IPS-18a (cell line): ENCODE measurements at regions not wholly inside any gene's neighbourhood (a gene's known extent, or its start where the extent isn't known, plus 50 kb on each side); places are given as distances from the start of the nearest gene placed in this dataset.
"Not testable (repeated sequence)": the region's sequence is repeated elsewhere in the genome, so short reads cannot be mapped to it uniquely, and the experiment has no call there.

ENCODE experiments used
- H3K27ac ChIP-seq: one replicate; pipeline ENCODE4 v1.5.1; 2013; ENCODE audit warnings: low read length
- H3K27me3 ChIP-seq: one replicate; pipeline ENCODE4 v1.6.1; 2013; ENCODE audit warnings: mild to moderate bottlenecking, low read length; ENCODE audit not compliant: control insufficient read depth, insufficient read depth
- H3K36me3 ChIP-seq: one replicate; pipeline ENCODE4 v1.6.1; 2013; ENCODE audit warnings: low read depth, low read length; ENCODE audit not compliant: control insufficient read depth
- H3K4me1 ChIP-seq: one replicate; pipeline ENCODE4 v1.6.1; 2013; ENCODE audit warnings: low read depth, low read length; ENCODE audit not compliant: control insufficient read depth
- H3K4me3 ChIP-seq: one replicate; pipeline ENCODE4 v1.5.1; 2013; ENCODE audit warnings: low read length
- H3K9ac ChIP-seq: one replicate; pipeline ENCODE4 v1.6.1; 2013; ENCODE audit warnings: mild to moderate bottlenecking, low read length, moderate library complexity
- H3K9me3 ChIP-seq: one replicate; pipeline ENCODE4 v1.6.1; 2013; ENCODE audit warnings: low read depth, low read length; ENCODE audit not compliant: control insufficient read depth

DNA sequence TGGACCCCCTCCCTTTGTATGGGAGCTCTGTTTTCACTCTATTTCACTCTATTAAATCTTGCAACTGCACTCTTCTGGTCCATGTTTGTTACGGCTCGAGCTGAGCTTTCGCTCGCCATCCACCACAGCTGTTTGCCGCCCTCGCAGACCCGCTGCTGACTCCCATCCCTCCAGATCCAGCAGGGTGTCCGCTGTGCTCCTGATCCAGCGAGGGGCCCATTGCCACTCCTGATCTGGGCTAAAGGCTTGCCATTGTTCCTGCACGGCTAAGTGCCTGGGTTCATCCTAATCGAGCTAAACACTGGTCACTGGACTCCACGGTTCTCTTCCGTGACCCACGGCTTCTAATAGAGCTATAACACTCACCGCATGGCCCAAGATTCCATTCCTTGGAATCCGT, 125.9 kb upstream of the PDE1A start:
- not testable (repeated sequence) for H3K36me3 ChIP-seq, H3K4me1 ChIP-seq, H3K27me3 ChIP-seq, H3K27ac ChIP-seq, H3K4me3 ChIP-seq, H3K9me3 ChIP-seq, H3K9ac ChIP-seq

DNA sequence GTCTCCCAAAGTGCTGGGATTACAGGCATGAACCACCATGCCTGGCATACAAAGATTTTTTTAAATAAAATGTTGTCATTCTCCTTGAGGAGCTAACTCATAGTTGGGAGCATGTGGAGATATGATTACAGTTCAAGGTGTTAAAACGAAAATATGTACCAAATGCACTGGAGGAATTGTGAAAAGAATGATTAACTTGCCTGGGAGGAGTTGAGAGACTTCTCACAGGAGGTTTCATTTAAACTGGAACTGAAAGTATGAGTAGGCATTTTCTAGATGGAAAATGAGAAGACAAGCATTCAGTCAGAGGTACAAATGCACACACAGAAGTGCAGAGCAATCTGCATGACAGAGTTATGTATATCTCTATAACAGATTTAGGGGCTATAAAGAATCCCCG, 126.6 kb upstream of the PDE1A start:
- H3K9ac ChIP-seq, result no peak overlapping the region

DNA sequence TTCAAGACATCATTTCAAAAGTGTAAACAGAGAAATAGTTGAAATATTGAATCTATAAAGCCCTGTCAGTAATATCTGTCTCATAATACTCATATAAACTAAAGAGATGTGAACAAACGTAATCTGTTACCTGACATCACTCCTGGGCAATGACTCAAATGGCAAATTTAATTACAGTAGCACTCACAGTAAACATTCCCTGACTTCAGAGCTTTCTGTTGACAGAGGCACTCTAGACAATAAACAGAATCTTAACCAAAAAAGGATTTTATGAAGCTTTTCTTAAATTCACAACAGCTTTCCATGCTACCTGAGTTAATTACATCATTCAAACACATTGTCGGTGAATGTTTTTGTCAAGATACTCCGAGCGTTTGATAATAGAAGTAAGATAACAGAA, 128.1 kb upstream of the PDE1A start:
- Histone ChIP-seq H3K27ac (no peak overlapping the region), H3K27me3 (no peaks in the 10 kb centered on the region), H3K9me3 (no peaks in the 10 kb centered on the region), H3K36me3 (no peaks in the 10 kb centered on the region), H3K4me3 (no peak overlapping the region), H3K9ac (no peak overlapping the region), H3K4me1 (no peaks in the 10 kb centered on the region)

More for the DNA sequence above, 126.6 kb upstream of the PDE1A start:
- no peaks in the 10 kb centered on the region for H3K9me3 ChIP-seq
- H3K36me3 ChIP-seq, result no peaks in the 10 kb centered on the region
- no peak overlapping the region for H3K27ac ChIP-seq
- no peaks in the 10 kb centered on the region for H3K27me3 ChIP-seq
- H3K4me1 ChIP-seq, result no peaks in the 10 kb centered on the region
- H3K4me3 ChIP-seq, result no peak overlapping the region

DNA sequence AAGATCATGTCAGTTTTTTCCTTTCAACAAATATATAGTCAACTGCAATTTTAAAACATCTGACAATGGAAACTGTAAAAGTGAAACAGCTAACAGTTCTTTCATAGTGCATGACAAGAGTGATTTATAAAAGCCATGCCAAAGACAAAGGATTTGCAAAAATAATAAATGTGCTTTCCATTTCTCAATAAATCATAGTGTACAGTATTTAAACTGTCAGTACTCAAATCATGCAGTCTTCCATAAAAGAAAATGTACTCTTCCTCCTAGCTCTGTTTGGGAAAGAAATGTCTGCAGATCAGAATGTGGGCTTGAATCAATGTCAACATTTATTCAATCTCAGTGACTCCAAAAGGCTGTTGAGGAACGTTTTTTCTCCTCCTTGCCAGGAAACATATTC, 131.7 kb upstream of the PDE1A start:
- no peaks in the 10 kb centered on the region for H3K36me3 ChIP-seq
- no peaks in the 10 kb centered on the region for H3K4me1 ChIP-seq
- no peak overlapping the region for H3K9ac ChIP-seq
- H3K27me3 ChIP-seq, result no peaks in the 10 kb centered on the region
- no peaks in the 10 kb centered on the region for H3K9me3 ChIP-seq
- no peak overlapping the region for H3K27ac ChIP-seq
- H3K4me3 ChIP-seq, result no peak overlapping the region

DNA sequence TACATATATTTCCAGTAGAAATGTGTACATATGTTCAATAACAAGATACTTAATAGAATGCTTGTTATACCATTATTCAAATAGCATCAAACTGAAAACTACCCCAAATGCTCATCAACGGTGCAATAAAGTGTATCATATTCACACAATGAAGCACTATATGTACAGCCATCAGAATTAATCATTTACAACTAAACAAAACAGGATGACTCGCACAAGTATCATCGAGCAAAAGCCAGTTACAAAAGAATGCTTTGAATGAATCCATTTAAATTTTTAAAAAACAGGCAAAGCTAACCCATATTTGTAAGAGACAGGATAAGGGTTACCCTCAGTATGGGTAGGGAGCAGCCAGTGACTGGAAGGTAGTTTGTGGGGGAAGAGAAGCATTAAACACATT, 132.8 kb upstream of the PDE1A start:
- H3K9ac ChIP-seq, result no peak overlapping the region
- H3K4me1 ChIP-seq, result no peaks in the 10 kb centered on the region
- H3K4me3 ChIP-seq, result no peak overlapping the region
- H3K27me3 ChIP-seq, result no peaks in the 10 kb centered on the region
- H3K27ac ChIP-seq, result no peak overlapping the region
- no peaks in the 10 kb centered on the region for H3K9me3 ChIP-seq
- no peaks in the 10 kb centered on the region for H3K36me3 ChIP-seq

DNA sequence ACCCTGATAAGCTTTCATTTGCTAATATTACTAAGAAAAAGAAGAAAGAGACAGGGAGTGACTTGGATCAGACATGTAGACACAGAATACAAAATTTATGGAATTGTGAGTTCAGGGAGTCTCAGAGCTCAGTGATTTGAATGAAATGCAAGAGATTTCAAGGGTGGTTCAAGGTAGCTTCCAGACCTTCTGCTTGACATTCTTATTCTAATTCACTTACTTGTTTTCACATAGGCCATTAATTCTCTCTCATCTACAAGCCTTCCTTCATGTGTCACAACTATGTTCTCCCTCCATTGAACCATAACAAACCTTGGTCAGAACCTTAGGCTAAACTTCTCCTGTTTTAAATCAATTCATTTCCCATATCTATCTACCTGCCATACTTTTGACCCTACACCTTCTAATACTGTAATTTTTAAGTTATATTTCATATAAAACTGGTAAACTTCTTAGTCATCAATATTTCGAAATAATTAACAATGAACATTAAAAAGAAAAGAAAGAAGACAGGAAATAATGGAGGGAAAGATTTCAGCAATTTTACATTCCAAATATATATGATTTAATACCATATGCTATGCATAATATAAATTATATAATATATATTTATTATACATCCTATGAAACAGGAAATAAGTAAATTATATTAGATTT, 139.2 kb upstream of the PDE1A start:
- Histone ChIP-seq H3K36me3 (no peaks in the 10 kb centered on the region), H3K9me3 (no peaks in the 10 kb centered on the region), H3K4me3 (no peak overlapping the region), H3K27me3 (no peaks in the 10 kb centered on the region), H3K9ac (no peak overlapping the region), H3K4me1 (no peaks in the 10 kb centered on the region), H3K27ac (no peak overlapping the region)

DNA sequence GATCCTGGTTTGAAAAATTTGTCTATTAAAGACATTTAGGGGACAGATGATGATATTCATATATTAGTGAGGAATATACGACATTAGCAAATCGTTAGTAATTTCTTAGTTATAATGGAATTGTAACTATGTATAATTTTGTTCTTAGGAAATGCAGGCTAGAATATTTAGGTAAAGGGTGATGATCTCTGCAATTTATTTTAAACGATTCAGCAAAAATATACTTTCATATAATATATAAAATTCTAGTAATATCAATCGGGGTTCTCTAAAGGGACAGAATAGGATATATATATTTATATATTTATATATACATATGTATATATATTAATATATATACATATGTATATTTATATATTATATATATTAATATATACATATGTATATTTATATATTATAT, 142.5 kb upstream of the DNAJC10 start:
- Histone ChIP-seq H3K27me3 (no peaks in the 10 kb centered on the region), H3K27ac (no peak overlapping the region), H3K4me1 (no peaks in the 10 kb centered on the region), H3K36me3 (no peaks in the 10 kb centered on the region), H3K4me3 (no peak overlapping the region), H3K9ac (no peak overlapping the region), H3K9me3 (no peaks in the 10 kb centered on the region)

DNA sequence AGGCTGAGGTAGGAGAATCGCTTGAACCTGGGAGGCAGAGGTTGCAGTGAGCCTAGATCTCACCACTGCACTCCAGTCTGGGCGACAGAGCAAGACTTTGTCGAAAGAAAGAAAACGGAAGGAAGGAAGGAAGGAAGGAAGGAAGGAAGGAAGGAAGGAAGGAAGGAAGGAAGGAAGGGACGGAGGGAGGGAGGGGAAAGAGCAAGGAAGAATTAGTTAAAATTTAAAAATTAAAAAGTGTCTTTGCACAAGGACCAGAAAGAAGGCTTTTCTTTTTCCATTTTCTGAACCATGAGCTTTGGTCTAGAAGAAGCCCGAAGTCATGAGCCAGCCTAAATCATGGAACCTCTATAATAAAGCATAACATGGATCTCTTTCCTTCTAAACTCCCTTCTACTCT, 138.2 kb upstream of the DNAJC10 start:
- H3K27ac ChIP-seq, result no peak overlapping the region

DNA sequence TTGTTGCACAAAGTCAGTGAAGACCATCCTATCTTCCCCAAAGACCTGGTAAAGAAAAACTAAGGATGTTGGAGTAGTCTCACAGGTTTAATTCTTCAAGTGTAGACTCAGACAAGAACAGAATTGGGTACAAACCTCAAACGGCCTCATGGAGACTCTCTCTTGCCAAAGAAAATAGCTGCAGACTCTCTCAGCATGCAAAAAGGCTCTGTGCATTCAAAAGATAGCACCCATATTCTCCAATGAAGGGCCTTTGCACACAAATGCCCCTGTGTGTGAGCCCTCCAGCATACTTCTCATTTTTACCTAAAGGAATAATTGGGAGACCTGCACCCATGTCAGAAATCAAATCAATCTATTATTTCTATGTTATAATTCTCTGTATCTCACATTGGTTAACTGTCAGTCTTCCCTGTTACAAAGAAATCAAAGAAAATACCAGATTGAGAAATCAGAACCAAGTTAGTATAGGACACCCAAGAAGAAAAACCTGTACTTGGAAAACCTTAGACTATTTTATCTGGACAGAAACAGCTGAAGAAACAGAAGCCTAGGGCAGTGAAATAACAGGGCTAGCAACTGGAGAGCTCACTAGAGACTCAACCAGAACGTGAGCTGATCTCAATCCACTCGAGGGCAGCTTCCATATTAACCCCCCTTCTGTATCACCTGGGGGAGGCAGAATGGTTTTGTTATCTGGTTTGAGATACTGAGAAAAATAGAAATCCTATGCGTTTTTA, 134.7 kb upstream of the DNAJC10 start:
- H3K4me3 ChIP-seq, result no peak overlapping the region
- H3K4me1 ChIP-seq, result no peaks in the 10 kb centered on the region
- no peak overlapping the region for H3K27ac ChIP-seq
- no peak overlapping the region for H3K9ac ChIP-seq
- H3K9me3 ChIP-seq, result no peaks in the 10 kb centered on the region
- no peaks in the 10 kb centered on the region for H3K27me3 ChIP-seq
- H3K36me3 ChIP-seq, result no peaks in the 10 kb centered on the region

More for the DNA sequence above, 138.2 kb upstream of the DNAJC10 start:
- H3K27me3 ChIP-seq, result no peaks in the 10 kb centered on the region
- no peaks in the 10 kb centered on the region for H3K4me1 ChIP-seq
- H3K36me3 ChIP-seq, result no peaks in the 10 kb centered on the region
- H3K9ac ChIP-seq, result no peak overlapping the region
- no peak overlapping the region for H3K4me3 ChIP-seq
- H3K9me3 ChIP-seq, result no peaks in the 10 kb centered on the region

DNA sequence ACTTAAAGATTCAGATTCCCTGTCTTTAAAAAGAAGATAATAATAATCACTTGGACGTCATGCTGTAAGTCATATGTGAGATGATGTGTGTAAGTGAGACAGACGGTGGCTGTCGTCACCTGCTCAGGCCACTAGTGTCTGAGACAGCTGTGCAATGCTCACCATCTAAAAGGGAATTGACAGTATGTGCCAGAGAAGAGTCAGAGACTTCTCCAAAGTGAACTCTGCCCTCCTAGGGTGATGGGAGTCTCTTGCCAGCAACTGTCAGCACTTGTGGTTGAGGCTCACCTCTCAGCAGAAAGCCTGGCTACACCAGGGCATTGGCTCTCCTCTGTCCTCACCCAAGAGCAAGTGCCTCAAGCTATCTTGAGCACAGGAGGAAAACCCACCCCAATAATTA, 131.6 kb upstream of the DNAJC10 start:
- Histone ChIP-seq H3K27ac (no peak overlapping the region), H3K9me3 (no peaks in the 10 kb centered on the region), H3K36me3 (no peaks in the 10 kb centered on the region), H3K4me1 (no peaks in the 10 kb centered on the region), H3K4me3 (no peak overlapping the region), H3K9ac (no peak overlapping the region), H3K27me3 (no peaks in the 10 kb centered on the region)

DNA sequence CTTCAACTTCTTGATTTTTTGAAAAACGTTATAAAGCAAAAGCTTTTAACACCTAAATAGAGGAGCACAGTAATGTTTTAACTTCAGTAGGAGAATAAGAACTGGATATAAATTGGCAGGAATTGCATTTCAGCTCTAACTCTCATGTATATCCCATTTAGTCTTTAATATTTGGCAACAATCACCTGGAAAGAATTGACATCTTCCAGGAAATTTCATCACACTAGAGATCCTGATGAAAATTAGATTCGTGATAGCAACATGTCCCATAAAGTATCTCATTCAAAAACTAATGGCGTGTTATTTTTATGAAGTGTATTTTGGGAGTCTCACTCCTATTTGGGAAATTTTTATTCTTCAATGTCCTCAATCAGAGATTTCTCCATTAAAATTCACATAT, 131.1 kb upstream of the DNAJC10 start:
- H3K36me3 ChIP-seq, result no peaks in the 10 kb centered on the region
- H3K4me3 ChIP-seq, result no peak overlapping the region
- no peak overlapping the region for H3K27ac ChIP-seq
- H3K27me3 ChIP-seq, result no peaks in the 10 kb centered on the region
- H3K9me3 ChIP-seq, result no peaks in the 10 kb centered on the region
- no peaks in the 10 kb centered on the region for H3K4me1 ChIP-seq
- H3K9ac ChIP-seq, result no peak overlapping the region

DNA sequence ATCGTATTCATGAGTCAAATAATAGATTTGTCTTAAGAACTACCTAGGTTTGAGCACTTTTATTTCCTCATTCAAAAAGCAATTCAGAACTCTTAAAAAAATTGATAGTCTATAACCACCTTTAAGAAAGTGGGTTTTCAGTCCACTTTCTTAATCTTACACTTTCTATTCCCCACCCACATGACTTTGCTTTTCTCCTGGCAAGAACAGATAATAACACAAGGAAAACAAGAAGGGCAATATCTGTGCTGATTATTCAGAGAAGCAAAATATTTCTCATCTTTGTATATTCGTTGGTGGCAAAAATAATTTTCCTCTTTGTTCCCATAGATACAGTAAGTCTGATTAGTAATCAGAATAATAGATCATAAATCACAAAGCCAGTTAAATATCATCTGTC, 130.6 kb upstream of the DNAJC10 start:
- Histone ChIP-seq H3K4me3 (no peak overlapping the region), H3K9me3 (no peaks in the 10 kb centered on the region), H3K36me3 (no peaks in the 10 kb centered on the region), H3K27me3 (no peaks in the 10 kb centered on the region), H3K27ac (no peak overlapping the region), H3K9ac (no peak overlapping the region), H3K4me1 (no peaks in the 10 kb centered on the region)
